K562 (cell line): ENCODE measurements at regions not wholly inside any gene's neighbourhood (a gene's known extent, or its start where the extent isn't known, plus 50 kb on each side); places are given as distances from the start of the nearest gene placed in this dataset.
A peak's percentile ranks its signal among the peaks of the same experiment; 100 is the strongest.

Experiments
- ADNP ChIP-seq: fragments of 200-800 bp; sonication (Bioruptor generic); IDR thresholded peaks from 2 replicates; pipeline ENCODE4 v1.6.1; 2016; ENCODE audit warnings: missing genetic modification characterization, missing compliant biosample characterization
- ARNT ChIP-seq, 2 experiments: fragments of 450-650 bp; IDR thresholded peaks; 2 replicates each; pipeline ENCODE4 v1.6.1; 2016; ENCODE audit warnings: mild to moderate bottlenecking in 1 of 2
- CREB1 ChIP-seq, 2 experiments: sonication (generic) in 1 of 2; formaldehyde crosslinking in 1 of 2; IDR thresholded peaks; 2 replicates each; pipeline versions ENCODE4 v1.6.1 to v1.8.0; 2012 to 2022; ENCODE audit warnings: inconsistent platforms in 1 of 2, mild to moderate bottlenecking in 1 of 2, missing genetic modification reagents in 1 of 2, moderate library complexity in 1 of 2
- GTF2A2 ChIP-seq: IDR thresholded peaks from 2 replicates; pipeline ENCODE4 v1.6.1; 2016; ENCODE audit warnings: mild to moderate bottlenecking, missing genetic modification characterization, missing compliant biosample characterization
- MAFK ChIP-seq: IDR thresholded peaks from 2 replicates; pipeline ENCODE4 v1.6.1; 2011; ENCODE audit warnings: low read length, improper control_type of control experiment
- MEF2D ChIP-seq: conservative IDR thresholded peaks from 2 replicates; pipeline ENCODE4 v1.6.1; 2016; ENCODE audit warnings: low read depth, missing genetic modification characterization, missing compliant biosample characterization
- MYC ChIP-seq, 2 experiments: fragments of 250-450 bp in 1 of 2; sonication (Bioruptor Pico) in 1 of 2; IDR thresholded peaks; 2 replicates each; pipeline versions ENCODE4 v1.5.1 to v1.6.1; 2012 to 2021; ENCODE audit warnings: low read depth in 2 of 2, borderline replicate concordance in 1 of 2, improper control_type of control experiment in 1 of 2, low read length in 1 of 2, mild to moderate bottlenecking in 1 of 2, moderate library complexity in 1 of 2
- NFE2L1 ChIP-seq: fragments of 450-650 bp; IDR thresholded peaks from 2 replicates; pipeline ENCODE4 v1.6.1; 2016; ENCODE audit warnings: missing genetic modification characterization, low read depth, mild to moderate bottlenecking, missing compliant biosample characterization, moderate library complexity, borderline replicate concordance
- RCOR1 ChIP-seq, 2 experiments: IDR thresholded peaks; 2 replicates each; pipeline ENCODE4 v1.6.1; 2012; ENCODE audit warnings: low read depth in 2 of 2, low read length in 2 of 2, borderline replicate concordance in 1 of 2, improper control_type of control experiment in 1 of 2
- XRCC5 ChIP-seq: fragments of 200-400 bp; formaldehyde crosslinking; IDR thresholded peaks from 2 replicates; pipeline ENCODE4 v1.6.1; 2017; ENCODE audit warnings: low read depth, mild to moderate bottlenecking, low read length
- ZKSCAN1 ChIP-seq: fragments of 150-350 bp; IDR thresholded peaks from 2 replicates; pipeline ENCODE4 v1.6.1; 2016; ENCODE audit warnings: low read depth, low read length
- TF ChIP-seq, protein P1 (sequence below): fragments of 200-800 bp; sonication (Bioruptor generic); IDR thresholded peaks from 2 replicates; pipeline ENCODE4 v1.6.1; 2016; ENCODE audit warnings: missing genetic modification characterization, missing compliant biosample characterization
- TF ChIP-seq, protein P2 (sequence below): fragments of 450-650 bp; formaldehyde crosslinking; IDR thresholded peaks from 2 replicates; pipeline ENCODE4 v1.4.0; 2020; ENCODE audit warnings: mild to moderate bottlenecking, moderate library complexity
- TF ChIP-seq, protein P3 (sequence below): sonication (generic); formaldehyde crosslinking; IDR thresholded peaks from 2 replicates; pipeline ENCODE4 v1.8.0; 2022; ENCODE audit warnings: mild to moderate bottlenecking, missing genetic modification reagents, borderline replicate concordance
- TF ChIP-seq, protein P4 (sequence below), 2 experiments: fragments of 450-650 bp; conservative IDR thresholded peaks; 2 replicates each; pipeline ENCODE4 v1.6.1; 2017; ENCODE audit warnings: mild to moderate bottlenecking in 2 of 2, moderate library complexity in 2 of 2

DNA sequence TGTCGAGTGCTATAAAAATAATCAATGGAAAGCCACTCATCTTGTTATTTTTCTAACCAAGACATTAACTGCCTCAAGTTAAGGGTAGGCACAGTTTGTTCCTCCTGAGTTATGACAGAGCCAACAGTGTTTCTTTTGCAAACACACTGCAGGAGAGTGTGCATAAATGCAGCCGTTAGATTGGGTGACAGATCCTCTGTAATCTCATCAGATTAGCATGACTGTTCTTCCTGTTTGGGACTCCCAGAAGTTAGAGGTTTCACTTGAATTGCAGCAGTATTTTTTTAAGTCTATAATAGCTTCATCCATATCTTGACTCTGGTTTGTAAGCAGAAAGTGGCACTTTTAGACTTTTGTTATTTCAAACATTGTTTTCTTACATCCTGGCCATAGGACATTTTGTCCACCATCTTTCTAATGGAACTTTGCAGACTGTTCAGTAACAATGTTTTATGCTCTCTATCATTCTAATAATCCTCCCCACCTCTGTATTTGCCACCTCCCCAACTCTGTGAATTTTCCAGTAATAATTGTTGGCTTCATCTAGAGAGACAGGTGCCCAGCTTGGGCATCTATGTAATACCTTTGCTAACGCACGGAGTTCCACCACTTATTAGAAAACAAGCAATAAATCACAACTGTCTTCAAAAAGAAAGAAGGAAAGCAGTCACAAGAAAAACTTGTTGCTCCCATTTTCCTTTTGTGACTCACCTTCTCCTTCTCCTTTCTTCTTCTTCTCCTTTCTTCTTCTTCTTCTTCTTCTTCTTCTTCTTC lies 560.0 kb downstream of the ADCYAP1 start (continued):
- TF ChIP-seq, protein P1, sequence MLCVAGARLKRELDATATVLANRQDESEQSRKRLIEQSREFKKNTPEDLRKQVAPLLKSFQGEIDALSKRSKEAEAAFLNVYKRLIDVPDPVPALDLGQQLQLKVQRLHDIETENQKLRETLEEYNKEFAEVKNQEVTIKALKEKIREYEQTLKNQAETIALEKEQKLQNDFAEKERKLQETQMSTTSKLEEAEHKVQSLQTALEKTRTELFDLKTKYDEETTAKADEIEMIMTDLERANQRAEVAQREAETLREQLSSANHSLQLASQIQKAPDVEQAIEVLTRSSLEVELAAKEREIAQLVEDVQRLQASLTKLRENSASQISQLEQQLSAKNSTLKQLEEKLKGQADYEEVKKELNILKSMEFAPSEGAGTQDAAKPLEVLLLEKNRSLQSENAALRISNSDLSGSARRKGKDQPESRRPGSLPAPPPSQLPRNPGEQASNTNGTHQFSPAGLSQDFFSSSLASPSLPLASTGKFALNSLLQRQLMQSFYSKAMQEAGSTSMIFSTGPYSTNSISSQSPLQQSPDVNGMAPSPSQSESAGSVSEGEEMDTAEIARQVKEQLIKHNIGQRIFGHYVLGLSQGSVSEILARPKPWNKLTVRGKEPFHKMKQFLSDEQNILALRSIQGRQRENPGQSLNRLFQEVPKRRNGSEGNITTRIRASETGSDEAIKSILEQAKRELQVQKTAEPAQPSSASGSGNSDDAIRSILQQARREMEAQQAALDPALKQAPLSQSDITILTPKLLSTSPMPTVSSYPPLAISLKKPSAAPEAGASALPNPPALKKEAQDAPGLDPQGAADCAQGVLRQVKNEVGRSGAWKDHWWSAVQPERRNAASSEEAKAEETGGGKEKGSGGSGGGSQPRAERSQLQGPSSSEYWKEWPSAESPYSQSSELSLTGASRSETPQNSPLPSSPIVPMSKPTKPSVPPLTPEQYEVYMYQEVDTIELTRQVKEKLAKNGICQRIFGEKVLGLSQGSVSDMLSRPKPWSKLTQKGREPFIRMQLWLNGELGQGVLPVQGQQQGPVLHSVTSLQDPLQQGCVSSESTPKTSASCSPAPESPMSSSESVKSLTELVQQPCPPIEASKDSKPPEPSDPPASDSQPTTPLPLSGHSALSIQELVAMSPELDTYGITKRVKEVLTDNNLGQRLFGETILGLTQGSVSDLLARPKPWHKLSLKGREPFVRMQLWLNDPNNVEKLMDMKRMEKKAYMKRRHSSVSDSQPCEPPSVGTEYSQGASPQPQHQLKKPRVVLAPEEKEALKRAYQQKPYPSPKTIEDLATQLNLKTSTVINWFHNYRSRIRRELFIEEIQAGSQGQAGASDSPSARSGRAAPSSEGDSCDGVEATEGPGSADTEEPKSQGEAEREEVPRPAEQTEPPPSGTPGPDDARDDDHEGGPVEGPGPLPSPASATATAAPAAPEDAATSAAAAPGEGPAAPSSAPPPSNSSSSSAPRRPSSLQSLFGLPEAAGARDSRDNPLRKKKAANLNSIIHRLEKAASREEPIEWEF (CRISPR knock-in tag): no peak
- TF ChIP-seq GTF2A2 (tag) (no peak), MAFK (no peak), XRCC5 (no peak), RCOR1 (IDR thresholded peaks at IDR 0.05; ENCODE audit: borderline replicate concordance in 1 of 2, low read depth in 2 of 2, low read length in 2 of 2) (peak in 1 of 2 experiments; percentile 58; a peak in 2 of 4 replicates), ARNT (IDR thresholded peaks at IDR 0.05) (no peak), MYC (IDR thresholded peaks at IDR 0.05; ENCODE audit: low read depth, low read length) (peak; percentile 67), MYC (CRISPR knock-in tag; IDR thresholded peaks at IDR 0.05; ENCODE audit: borderline replicate concordance, low read depth) (no peak), CREB1 (IDR thresholded peaks at IDR 0.05) (no peak), CREB1 (CRISPR knock-in tag; IDR thresholded peaks at IDR 0.05) (no peak), NFE2L1 (tag) (no peak), ADNP (tag) (no peak), MEF2D (no peak), ZKSCAN1 (no peak)
- TF ChIP-seq, protein P2, sequence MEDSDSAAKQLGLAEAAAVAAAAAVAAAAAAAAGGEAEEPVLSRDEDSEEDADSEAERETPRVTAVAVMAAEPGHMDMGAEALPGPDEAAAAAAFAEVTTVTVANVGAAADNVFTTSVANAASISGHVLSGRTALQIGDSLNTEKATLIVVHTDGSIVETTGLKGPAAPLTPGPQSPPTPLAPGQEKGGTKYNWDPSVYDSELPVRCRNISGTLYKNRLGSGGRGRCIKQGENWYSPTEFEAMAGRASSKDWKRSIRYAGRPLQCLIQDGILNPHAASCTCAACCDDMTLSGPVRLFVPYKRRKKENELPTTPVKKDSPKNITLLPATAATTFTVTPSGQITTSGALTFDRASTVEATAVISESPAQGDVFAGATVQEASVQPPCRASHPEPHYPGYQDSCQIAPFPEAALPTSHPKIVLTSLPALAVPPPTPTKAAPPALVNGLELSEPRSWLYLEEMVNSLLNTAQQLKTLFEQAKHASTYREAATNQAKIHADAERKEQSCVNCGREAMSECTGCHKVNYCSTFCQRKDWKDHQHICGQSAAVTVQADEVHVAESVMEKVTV (CRISPR knock-in tag): peak; percentile 3; the same call in 1 of the 2 replicates
- TF ChIP-seq, protein P3, sequence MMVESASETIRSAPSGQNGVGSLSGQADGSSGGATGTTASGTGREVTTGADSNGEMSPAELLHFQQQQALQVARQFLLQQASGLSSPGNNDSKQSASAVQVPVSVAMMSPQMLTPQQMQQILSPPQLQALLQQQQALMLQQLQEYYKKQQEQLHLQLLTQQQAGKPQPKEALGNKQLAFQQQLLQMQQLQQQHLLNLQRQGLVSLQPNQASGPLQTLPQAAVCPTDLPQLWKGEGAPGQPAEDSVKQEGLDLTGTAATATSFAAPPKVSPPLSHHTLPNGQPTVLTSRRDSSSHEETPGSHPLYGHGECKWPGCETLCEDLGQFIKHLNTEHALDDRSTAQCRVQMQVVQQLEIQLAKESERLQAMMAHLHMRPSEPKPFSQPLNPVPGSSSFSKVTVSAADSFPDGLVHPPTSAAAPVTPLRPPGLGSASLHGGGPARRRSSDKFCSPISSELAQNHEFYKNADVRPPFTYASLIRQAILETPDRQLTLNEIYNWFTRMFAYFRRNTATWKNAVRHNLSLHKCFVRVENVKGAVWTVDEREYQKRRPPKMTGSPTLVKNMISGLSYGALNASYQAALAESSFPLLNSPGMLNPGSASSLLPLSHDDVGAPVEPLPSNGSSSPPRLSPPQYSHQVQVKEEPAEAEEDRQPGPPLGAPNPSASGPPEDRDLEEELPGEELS (CRISPR knock-in tag): no peak
- TF ChIP-seq, protein P4, sequence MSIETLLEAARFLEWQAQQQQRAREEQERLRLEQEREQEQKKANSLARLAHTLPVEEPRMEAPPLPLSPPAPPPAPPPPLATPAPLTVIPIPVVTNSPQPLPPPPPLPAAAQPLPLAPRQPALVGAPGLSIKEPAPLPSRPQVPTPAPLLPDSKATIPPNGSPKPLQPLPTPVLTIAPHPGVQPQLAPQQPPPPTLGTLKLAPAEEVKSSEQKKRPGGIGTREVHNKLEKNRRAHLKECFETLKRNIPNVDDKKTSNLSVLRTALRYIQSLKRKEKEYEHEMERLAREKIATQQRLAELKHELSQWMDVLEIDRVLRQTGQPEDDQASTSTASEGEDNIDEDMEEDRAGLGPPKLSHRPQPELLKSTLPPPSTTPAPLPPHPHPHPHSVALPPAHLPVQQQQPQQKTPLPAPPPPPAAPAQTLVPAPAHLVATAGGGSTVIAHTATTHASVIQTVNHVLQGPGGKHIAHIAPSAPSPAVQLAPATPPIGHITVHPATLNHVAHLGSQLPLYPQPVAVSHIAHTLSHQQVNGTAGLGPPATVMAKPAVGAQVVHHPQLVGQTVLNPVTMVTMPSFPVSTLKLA (conservative IDR thresholded peaks at IDR 0.05): no peak
